NCI-H2227 treated with DMSO at 0.1 percent for 48 hours (cell line): ENCODE measurements at regions not wholly inside any gene's neighbourhood (a gene's known extent, or its start where the extent isn't known, plus 50 kb on each side); places are given as distances from the start of the nearest gene placed in this dataset.

Experiments used
- DNase-seq: peaks from one replicate; lab custom pipeline; 2025; lab: John Stamatoyannopoulos, UW

DNA sequence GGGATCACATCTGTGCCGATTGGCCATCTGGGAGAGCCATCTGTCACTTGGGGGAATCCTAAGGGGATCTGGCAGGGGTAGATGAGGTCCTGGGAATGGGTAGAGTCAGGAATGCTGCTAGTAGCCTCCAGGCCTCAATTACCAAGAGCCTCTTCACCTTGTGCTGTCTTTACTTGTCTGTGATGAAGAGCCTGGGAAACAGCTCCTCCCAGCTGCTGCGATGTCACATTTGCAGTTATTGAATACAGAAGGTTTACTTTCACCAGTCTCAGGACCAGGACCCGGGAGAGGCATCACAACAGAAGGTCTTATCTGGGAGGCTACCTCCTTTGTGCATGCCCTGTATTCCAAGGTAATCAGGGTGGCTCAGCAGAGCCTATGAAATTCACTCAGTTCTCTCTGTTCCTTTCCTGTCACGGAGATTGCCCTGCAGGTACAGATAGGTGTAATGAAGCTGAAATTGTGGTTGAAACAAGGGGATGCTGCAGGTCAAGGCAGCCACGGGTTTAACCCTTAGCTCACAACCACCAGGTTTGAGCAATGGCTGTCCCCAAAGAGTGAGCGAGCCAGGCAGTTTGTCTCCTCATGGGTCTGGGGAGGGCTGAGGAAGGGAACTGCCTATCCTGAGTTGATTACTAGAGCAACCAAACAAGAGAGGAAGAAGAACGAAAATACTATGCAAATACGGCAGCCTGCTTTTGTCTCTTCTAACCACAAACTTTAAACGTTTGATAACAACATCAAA, 298.9 kb upstream of the RORA start:
- no peak for DNase-seq

DNA sequence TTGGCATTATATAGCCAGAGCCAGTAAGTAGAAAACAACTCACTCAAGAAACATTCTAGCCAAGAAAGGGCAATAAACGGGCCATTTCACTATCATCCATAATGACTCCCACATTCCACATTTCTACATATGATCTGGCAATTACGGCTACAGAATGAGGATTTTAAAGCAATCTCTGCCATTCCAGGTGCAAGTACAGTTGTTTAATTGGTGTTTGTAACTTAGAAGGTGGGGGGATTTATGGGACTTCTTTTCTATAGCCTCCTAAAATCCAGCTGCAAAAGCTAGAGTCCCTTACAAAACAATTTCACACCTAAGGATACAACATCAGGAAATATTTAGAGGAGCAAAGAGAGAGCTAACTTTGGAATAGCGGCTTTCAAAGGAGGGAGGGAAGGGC, 295.4 kb upstream of the RORA start:
- no peak for DNase-seq

GRCh38 chr15:61524086-61524485, 295.0 kb upstream of the RORA start:
- no peak for DNase-seq

DNA sequence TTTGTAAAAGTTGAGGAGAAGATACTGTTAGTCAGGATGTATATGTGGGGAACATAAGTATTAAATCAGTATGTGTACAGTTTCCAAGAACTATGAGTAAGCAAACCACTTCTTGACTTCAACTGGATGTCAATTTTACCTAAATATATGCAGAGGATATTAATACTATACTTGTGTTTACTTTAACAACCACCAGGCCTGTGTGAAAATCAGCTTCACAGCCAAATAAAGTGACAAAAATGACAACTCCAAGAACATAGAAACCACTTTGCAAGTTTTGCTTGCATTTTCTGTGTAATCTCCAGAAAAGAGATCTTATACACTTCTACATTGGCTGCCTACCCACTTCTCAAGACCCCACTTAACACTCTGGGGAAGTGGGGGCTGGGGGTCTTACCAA, 293.3 kb upstream of the RORA start:
- no peak for DNase-seq

GRCh38 chr15:61521953-61522352, 292.9 kb upstream of the RORA start:
- no peak for DNase-seq

DNA sequence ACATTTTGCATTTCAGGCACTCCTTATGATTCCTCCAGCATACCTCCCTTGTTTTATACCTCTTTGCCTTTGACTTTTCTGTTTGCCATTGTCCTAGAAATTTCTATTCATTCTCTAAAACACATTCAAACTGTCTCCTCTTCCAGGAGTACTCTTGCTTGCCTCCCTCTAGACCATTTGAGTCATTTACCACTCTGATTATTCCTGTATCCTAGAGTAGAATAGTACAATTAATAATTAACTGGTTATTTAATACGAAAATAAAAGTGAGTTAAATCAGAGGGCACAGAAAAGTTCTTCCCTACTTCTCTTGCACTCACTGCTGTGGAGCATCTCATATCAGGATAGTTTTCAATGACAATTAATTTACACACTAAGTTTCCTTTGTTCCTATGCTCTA, 290.2 kb upstream of the RORA start:
- DNase-seq: no peak

DNA sequence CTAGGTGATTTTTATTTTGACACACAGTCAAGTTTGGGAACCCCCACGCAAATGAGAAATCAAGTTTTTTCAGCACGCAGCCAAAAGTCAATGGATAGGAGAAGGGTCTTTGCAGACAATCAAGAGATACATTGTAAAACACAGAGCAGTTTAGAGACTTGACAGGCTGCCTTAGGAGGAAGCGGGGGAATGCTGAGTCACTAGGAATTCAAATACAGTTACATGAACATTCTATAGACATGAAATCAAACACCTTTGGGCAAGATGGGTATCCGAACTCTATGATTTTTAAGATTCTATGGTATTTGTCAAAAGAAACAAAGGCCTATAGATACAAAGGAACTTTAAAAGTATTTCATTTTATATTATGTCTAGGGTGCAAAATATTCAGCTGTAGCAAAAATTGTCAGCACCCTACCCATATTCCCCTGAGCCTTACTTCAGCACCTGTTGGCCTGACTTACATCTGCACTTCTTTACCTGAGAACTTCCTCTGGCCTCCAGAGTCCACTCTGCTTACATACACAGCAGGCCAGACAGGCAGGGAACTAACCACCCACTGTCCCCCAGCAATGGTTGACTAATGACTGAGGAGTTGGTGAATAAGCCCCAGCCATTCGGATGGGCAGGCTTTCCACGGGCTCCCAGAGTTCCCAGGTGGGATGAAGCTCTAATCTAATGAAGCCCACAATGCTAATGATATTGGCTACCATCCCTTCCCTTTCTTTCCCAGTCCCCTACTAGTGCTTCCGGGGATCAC, 289.3 kb upstream of the RORA start:
- DNase-seq: no peak

DNA sequence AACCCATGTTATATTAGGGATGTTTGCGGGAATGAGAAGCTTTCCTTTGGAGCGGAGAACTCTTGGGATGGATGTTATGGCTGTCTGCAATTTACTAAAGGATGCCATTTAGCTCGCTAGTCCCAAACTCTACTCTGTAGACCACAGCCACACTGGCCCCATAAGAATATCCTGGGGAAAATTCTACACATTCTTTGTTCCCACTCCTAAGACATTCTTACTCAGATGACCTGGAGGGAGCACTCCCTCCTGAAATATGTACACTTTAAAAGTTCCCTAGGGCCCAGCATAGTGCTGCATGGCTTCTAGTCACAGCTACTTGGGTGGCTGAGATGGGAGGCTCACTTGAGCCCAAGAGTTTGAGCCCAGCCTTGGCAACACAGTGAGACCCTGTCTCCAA, 288.7 kb upstream of the RORA start:
- no peak for DNase-seq

DNA sequence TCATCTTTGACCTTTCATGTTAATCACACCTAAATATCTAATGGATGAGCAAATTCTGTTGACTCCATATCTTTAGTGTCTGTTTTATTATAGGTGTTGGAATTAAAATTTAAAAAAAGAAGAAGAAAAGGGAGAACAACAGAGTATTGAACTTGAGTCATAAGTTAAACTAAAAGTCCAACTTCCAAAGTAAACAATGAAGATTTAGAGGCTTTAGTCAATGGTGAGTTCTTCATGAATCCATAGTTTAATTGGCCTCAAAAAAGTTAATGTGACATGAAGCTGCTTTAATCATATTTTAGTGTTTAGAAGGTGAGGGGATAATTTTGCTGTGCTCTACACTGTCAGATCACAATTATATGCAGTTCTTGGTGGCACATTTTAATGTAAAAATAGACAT, 288.2 kb upstream of the RORA start:
- DNase-seq: no peak

- DNase-seq: no peak
Measured at GRCh38 chr15:61511756-61512155, 282.7 kb upstream of the RORA start.

DNA sequence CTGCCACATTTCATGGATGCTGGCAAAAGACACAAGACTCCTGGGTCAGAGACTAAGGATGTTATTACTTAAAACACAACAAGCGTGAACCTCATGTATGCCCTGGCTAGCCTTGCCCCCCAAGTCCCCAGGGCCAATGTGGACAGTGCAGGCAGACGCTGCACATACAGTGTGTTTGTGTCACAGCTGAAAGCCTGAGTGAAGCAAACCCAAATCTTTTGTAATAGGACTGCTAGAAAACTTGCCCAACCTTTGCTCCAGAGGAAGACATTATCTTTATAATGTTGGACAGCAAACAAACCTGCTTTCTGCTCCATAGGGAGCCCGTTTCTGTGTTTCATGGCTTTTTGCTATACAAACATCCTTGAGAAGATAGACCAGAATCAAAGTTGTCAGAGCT, 282.0 kb upstream of the RORA start:
- no peak for DNase-seq

- no peak for DNase-seq
Measured at GRCh38 chr15:61509327-61509840, 280.3 kb upstream of the RORA start.

- no peak for DNase-seq
Measured at GRCh38 chr15:61503383-61503969, 274.4 kb upstream of the RORA start.

GRCh38 chr15:61501815-61502389, 272.8 kb upstream of the RORA start:
- DNase-seq: no peak

- no peak for DNase-seq
Measured at GRCh38 chr15:61500951-61501620, 272.0 kb upstream of the RORA start.

DNA sequence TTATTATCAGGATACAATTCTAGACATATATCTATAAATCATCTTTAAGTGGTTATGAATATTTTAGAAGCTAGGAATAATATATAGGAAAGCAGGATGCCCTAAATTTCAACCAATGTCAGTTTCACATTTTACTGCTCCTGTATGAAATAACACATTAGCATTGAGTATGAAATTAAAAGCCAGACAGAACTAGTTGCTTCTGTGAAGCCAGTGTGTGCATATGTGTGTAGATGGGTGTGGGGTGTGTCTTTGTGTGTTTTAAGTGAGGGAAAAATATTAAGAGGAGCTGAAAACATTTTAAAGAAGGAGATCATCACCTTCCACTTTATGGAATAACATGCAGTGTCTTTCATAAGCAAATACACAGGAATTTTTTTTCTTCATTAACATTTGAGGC, 271.4 kb upstream of the RORA start:
- no peak for DNase-seq

DNA sequence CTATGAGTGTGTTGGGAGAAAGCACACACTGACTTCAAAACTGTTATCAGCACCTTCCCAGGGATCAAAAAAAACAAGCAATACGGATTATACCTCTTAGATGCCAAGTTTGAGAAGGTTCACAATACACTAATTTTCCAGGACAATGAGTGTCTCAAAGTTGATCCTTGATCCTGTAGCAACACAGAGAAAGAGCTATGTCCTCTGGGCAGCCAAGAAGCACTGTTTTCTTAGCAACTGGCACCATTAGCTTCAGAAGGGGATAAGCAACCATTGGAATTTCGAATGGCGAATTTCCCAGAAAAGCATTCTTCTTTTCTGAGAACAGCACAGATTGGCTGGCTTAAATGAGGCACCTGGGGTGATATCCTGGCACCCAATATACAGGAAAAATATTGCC, 270.3 kb upstream of the RORA start:
- DNase-seq: no peak

DNA sequence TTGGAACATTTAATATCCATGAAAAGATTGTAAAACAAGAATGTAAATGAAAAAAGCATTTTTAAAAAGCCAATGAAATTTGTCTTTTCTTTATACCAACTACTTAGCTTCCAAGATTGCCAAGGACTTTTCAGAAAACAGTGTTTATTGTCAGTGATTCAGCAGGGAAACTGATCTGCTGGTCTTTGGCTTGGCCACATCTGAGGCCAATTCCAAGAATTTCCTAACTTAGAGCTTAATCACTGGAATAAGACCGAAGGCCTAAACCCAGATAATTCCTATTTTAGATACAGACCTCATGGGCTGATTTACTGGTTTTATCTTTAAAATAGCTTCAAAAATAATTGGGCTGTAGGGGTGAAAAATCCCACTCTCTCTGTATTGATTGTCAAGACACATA, 260.5 kb upstream of the RORA start:
- DNase-seq: no peak

- DNase-seq: no peak
Measured at GRCh38 chr15:61483599-61483998, 254.5 kb upstream of the RORA start.

- no peak for DNase-seq
Measured at GRCh38 chr15:61481886-61482285, 252.8 kb upstream of the RORA start.

DNA sequence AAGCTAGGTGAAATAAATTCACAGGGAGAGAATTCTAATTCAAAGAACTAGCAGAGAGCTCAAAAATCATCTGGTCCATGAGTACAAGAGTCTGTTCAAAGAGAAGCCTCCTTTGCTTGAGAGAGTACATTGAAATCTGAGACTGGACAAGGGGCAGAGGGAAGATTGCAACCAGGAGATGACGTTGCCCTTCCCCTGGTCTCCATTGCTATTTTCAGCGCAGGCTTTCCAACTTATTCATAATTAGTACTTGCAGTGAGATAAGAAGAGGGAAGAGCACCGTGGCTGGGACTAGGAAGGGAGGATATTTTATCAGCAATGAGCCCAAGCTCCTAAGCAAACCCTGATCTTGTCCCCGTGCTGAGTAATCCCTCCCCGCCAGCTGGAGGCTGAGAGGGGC, 251.8 kb upstream of the RORA start:
- DNase-seq: peak; percentile 6

- DNase-seq: no peak
Measured at GRCh38 chr15:61480295-61480694, 251.2 kb upstream of the RORA start.
